Thoracic aorta (tissue), 2 donors: ENCODE measurements at regions not wholly inside any gene's neighbourhood (a gene's known extent, or its start where the extent isn't known, plus 50 kb on each side); places are given as distances from the start of the nearest gene placed in this dataset.

ENCODE experiments used
- ATAC-seq: fragments of 150-250 bp; one replicate; pipeline ENCODE4 v1.8.0; 2017; ENCODE audit warnings: low read depth; ENCODE audit not compliant: insufficient number of reproducible peaks, low FRiP score
- DNase-seq: peaks from one replicate; pipeline ENCODE4 v3.0.0-alpha.2; 2020; ENCODE audit warnings: low spot score
- H3K27ac ChIP-seq, 2 donors: fragments of 200-600 bp; sonication (generic); 1 replicate in 1 of 2; 2 replicates in 1 of 2; pipeline ENCODE4 v1.5.1; 2016; ENCODE audit warnings: mild to moderate bottlenecking in 2 of 2, moderate library complexity in 2 of 2
- H3K27me3 ChIP-seq: fragments of 200-600 bp; sonication (generic); replicated peaks from 2 replicates; pipeline ENCODE4 v1.6.0; 2016; ENCODE audit warnings: mild to moderate bottlenecking; ENCODE audit not compliant: insufficient read depth
- H3K36me3 ChIP-seq: fragments of 200-600 bp; sonication (generic); one replicate; pipeline ENCODE4 v1.5.1; 2016
- H3K4me1 ChIP-seq, 2 donors: fragments of 200-600 bp; sonication (generic); 1 replicate in 1 of 2; 2 replicates in 1 of 2; pipeline versions ENCODE4 v1.5.1 to v1.6.0; 2016; ENCODE audit warnings: low read depth in 2 of 2, mild to moderate bottlenecking in 1 of 2; ENCODE audit not compliant: control insufficient read depth in 1 of 2
- H3K4me3 ChIP-seq: fragments of 200-600 bp; sonication (generic); 2 replicates; pipeline ENCODE4 v1.5.1; 2016; ENCODE audit warnings: mild to moderate bottlenecking
- H3K9me3 ChIP-seq: fragments of 200-600 bp; sonication (generic); 2 replicates; pipeline ENCODE4 v1.5.1; 2016
- CTCF ChIP-seq: fragments of 200-600 bp; sonication (generic); IDR thresholded peaks from one replicate; pipeline ENCODE4 v1.5.1; 2019; ENCODE audit warnings: antibody characterized with exemption

DNA sequence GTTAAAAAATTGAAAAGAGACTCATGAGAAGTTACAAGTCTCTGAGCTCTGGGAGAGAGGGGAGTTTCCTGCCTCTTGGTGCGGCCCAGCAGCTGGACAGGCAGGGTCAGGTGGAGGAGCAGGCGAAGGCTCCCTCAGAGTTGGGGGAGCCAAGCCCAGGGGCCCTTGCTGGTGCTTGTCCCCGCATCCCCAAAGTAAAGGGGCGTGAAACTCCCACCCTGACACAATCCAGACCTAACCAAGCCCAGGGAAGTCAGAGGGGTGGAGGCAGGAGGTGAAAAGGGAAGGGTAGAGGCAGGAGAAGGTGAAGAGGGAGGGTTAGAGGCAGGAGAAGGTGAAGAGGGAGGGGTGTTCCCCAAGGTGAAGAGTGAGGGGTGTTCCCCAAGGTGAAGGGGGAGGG, 322.8 kb downstream of the GLRX3 start:
- no peak for DNase-seq
- no peak for ATAC-seq
- H3K27me3 ChIP-seq: no peaks in the 10 kb centered on the region

GRCh38 chr10:130459851-130460490, 323.8 kb downstream of the GLRX3 start:
- no peaks in the 10 kb centered on the region for H3K4me1 ChIP-seq
- no peak overlapping the region for H3K27ac ChIP-seq
- DNase-seq (no peak), ATAC-seq (no peak)
- no peak overlapping the region for H3K4me3 ChIP-seq
- no peaks in the 10 kb centered on the region for H3K9me3 ChIP-seq
- TF ChIP-seq CTCF: no peak
- H3K36me3 ChIP-seq: no peaks in the 10 kb centered on the region
- H3K27me3 ChIP-seq: no peaks in the 10 kb centered on the region

More for the DNA sequence above, 322.8 kb downstream of the GLRX3 start:
- Histone ChIP-seq H3K36me3 (no peaks in the 10 kb centered on the region), H3K4me3 (no peak overlapping the region), H3K4me1 (no peaks in the 10 kb centered on the region), H3K27ac (no peak overlapping the region), H3K9me3 (no peaks in the 10 kb centered on the region)
- no peak for TF ChIP-seq CTCF

GRCh38 chr10:130461631-130462030, 325.4 kb downstream of the GLRX3 start:
- DNase-seq (no peak), ATAC-seq (no peak)
- Histone ChIP-seq H3K27ac (no peak overlapping the region), H3K9me3 (no peaks in the 10 kb centered on the region), H3K36me3 (no peaks in the 10 kb centered on the region), H3K4me3 (no peak overlapping the region), H3K4me1 (no peaks in the 10 kb centered on the region), H3K27me3 (no peaks in the 10 kb centered on the region)
- TF ChIP-seq CTCF: no peak

GRCh38 chr10:130463104-130463875, 327.1 kb downstream of the GLRX3 start:
- DNase-seq (no peak), ATAC-seq (no peak)
- H3K9me3 ChIP-seq: peaks cover 3% of the 10 kb centered on the region
- no peaks in the 10 kb centered on the region for H3K36me3 ChIP-seq
- no peak overlapping the region for H3K27ac ChIP-seq
- no peak for TF ChIP-seq CTCF
- no peak overlapping the region for H3K4me3 ChIP-seq
- no peaks in the 10 kb centered on the region for H3K4me1 ChIP-seq
- H3K27me3 ChIP-seq: no peaks in the 10 kb centered on the region

DNA sequence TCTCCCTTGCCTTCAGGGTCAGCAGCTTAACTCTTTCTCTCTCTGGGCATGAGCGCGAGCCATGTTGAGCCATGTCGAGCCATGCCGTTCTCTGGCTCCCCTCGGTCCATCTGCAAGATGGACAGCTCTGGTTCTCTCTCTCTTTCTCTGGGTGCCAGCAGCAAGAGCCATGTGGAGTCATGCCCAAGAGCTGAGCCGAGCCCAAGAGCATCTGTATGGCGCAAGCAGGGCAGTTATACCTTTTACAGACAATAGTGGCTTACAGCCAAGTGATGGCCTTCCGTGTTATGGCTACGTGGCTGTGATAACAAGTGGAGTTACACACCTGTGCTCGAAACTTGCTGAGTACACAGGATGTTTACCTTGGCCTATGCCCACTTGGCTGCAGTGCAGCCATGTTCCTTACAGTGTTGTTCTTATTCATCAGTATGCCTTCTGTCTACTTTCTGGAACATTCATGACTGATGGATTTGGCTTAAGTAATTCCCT, 327.7 kb downstream of the GLRX3 start:
- ATAC-seq: no peak
- TF ChIP-seq CTCF: no peak
- Histone ChIP-seq H3K36me3 (no peaks in the 10 kb centered on the region), H3K4me3 (no peak overlapping the region), H3K9me3 (peaks cover 3% of the 10 kb centered on the region), H3K27ac (no peak overlapping the region), H3K27me3 (no peaks in the 10 kb centered on the region), H3K4me1 (no peaks in the 10 kb centered on the region)
- DNase-seq: no peak
